GM23248 (cell line): ENCODE measurements at regions not wholly inside any gene's neighbourhood (a gene's known extent, or its start where the extent isn't known, plus 50 kb on each side); places are given as distances from the start of the nearest gene placed in this dataset.

Source experiments
- EZH2 ChIP-seq: fragments of 200-600 bp; sonication (generic); IDR thresholded peaks from 2 replicates; pipeline ENCODE4 v1.6.1; 2018; ENCODE audit warnings: antibody characterized with exemption, mild to moderate bottlenecking; ENCODE audit not compliant: insufficient read depth, poor library complexity, severe bottlenecking
- EZH2phosphoT487 ChIP-seq: fragments of 200-600 bp; sonication (generic); IDR thresholded peaks from 2 replicates; pipeline ENCODE4 v1.6.1; 2018; ENCODE audit warnings: antibody characterized with exemption, moderate library complexity, mild to moderate bottlenecking, low read depth; ENCODE audit not compliant: insufficient read depth

DNA sequence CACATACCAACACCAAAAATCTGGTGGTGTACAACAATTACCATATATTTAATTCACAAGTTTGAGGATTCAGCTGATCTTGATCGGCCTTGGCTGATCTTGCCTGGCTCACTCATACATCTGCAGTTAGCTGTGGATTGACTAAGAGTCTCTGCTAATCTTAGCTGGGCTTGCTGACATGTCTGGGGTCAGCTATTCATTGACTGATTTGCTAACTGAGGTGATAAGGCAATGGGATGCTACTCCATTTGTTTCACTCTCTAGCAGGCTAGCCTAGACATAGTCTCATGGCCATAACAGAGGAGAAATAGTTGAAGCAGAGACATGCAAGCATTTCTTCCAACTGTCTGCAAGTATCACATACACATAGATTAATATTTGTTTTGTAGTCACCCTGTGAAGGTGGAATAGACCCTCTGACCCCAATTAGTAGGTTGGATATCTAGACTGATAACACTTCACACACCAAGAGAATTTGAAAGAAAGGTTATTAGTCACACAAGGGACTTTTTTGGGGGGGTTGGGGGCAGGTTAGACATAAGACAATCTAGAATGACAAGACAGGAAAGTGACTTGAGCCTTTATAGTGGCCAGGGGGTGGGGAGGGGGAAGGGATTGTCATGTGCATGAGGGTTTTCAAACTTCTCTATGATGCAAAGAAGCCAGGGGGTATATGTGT, 142.3 kb downstream of the BARHL2 start:
- no peak for TF ChIP-seq EZH2phosphoT487
- no peak for TF ChIP-seq EZH2
